NCI-H1930 (cell line): ENCODE measurements at regions not wholly inside any gene's neighbourhood (a gene's known extent, or its start where the extent isn't known, plus 50 kb on each side); places are given as distances from the start of the nearest gene placed in this dataset.
"Not testable (repeated sequence)": the region's sequence is repeated elsewhere in the genome, so short reads cannot be mapped to it uniquely, and the experiment has no call there.

Experiments
- DNase-seq, 2 experiments: peaks; one replicate each; lab custom pipeline; 2025; lab: John Stamatoyannopoulos, UW

DNA sequence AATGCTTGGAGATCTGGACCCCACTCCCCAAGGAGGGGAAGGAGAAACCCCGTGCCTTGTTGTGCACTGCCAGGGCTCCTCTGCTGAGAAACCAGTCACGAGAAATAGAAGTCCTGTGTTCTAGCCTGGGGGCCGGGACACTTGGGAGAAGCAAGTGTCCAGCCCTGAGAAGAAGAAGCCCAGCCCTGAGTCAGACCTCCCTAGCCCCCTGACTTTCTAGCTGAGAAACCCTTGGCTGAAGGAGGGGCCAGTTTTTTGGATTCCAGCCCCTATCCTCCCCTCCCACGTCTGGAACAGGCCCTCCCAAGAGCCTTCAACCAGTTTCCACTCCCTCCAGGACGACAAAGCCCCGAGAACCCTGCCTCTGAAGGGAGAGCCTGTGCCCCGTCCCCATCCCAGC lies 100.5 kb downstream of the NAV1 start:
- DNase-seq: no peak

- no peak for DNase-seq
Observed at GRCh38 chr1:201639826-201640225, 100.9 kb downstream of the NAV1 start.

DNA sequence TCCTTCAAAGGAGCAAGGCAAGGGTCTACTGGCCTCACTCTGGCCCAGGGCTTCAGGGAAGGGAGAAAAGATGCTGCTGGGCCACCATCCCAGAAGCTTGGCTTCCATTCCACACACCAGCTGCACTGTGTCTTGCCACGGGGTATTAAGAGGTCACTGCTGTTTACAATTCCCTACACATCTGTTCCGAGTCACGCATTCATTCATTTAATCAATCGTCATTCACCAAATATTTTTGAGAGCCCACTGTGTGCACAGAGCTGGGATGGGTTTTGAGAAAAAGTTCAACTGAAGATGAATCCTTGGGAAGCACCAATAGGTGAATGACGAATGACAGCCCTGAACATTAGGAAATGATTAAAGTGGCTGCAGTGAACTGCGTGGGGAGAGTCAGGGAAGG lies 101.7 kb downstream of the NAV1 start:
- no peak for DNase-seq

GRCh38 chr1:201641524-201642253 lies 102.8 kb downstream of the NAV1 start:
- DNase-seq: no peak

GRCh38 chr1:201643835-201644104 lies 104.8 kb downstream of the NAV1 start:
- DNase-seq: no peak

GRCh38 chr1:201644197-201644596 lies 105.3 kb downstream of the NAV1 start:
- no peak for DNase-seq

GRCh38 chr1:201645000-201645399 lies 106.1 kb downstream of the NAV1 start:
- not testable (repeated sequence) for DNase-seq

DNA sequence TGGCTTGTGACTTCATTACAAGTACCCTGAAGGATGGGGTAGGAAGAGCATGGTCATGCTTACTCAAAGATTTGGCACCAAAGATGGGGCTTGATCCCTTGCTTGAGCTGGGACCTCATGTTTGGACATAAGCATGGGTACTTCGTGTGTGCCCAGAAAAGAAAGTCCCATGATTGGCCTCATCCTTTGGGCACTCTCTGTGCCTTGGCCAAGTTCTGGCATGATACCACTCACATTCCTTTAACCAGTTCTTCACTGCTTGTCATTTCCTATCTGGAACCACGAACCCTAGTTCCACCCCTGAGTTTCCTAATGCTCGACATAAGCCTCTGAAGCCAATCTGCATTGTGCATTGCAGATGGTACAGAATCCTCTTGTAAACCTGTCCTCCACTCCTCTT lies 107.0 kb downstream of the NAV1 start:
- no peak for DNase-seq

DNA sequence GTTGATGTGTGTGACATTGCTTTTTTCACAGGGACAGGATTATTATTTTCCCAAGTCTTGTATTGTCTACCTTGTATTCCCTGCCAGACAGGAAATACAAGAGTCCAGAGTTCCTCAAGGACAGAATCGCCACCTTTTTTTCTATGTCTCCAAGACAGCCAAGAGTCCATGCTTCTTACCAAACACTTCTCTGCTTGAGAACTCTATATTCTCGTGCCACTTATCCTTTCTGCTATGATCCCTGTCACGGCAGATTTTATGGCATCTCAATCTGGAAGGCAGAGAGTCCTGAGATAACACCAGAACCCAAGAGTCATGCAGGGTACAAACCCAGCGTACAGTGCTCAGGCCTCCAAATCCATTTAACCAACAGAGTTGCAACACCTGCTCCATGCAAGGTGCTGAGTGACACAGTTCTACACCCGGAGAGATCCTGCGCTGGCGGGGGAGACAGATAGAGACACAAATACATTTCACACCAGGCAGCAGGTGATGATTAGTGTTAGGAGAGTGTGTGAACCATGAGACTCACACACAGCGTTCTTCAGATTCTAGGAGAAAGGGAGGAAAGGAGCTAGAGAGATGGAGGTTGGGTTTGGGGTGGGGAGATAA lies 107.6 kb downstream of the NAV1 start:
- DNase-seq: no peak

- DNase-seq: no peak
Observed at GRCh38 chr1:201647094-201647493, 108.2 kb downstream of the NAV1 start.

GRCh38 chr1:201647722-201648065 lies 108.8 kb downstream of the NAV1 start:
- DNase-seq: no peak

GRCh38 chr1:201648066-201648906 lies 109.4 kb downstream of the NAV1 start:
- no peak for DNase-seq

DNA sequence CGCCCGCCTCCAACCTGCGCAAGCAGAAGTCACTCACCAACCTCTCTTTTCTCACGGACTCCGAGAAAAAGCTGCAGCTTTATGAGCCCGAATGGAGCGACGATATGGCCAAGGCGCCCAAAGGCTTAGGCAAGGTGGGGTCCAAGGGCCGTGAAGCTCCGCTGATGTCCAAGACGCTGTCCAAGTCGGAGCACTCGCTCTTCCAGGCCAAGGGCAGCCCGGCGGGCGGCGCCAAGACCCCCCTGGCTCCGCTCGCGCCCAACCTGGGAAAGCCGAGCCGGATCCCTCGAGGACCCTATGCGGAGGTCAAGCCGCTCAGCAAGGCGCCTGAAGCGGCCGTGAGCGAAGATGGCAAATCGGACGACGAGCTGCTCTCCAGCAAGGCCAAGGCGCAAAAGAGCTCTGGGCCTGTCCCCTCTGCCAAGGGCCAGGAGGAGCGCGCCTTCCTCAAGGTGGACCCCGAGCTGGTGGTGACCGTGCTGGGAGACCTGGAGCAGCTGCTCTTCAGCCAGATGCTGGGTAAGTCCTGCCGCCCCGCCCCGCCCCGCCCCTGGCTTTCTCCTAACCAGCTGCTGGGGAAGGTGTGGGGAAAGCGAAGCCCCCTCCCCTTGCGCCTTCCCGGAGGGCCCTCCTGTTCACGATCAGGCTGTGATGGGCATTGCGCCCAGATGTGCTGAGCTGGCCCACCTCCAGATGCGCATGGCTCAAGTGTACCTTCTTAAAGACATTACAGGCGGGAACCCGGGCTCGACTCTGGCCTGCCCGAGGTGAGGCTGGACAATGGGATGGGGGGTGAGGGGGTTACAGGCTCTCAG lies 110.2 kb downstream of the NAV1 start:
- no peak for DNase-seq

GRCh38 chr1:201649761-201650622 lies 111.1 kb downstream of the NAV1 start:
- no peak for DNase-seq

DNA sequence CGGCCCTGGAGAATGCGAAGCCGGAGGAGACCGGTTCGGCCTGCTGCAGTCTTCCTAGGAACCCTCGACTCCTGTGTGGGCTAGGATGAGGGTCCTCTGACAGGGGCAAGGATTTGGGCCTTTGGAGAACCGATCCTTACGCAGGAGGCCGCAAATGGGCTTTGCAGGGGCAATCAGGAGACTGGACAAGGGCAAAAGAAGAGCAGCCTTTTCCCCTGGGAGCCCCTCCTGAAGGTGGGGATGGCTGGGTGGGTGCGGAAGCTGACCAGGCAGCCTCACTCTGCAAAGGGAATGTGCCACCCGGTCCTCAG lies 111.7 kb downstream of the NAV1 start:
- no peak for DNase-seq

GRCh38 chr1:201652181-201652580 lies 113.3 kb downstream of the NAV1 start:
- DNase-seq: no peak

- no peak for DNase-seq
Observed at GRCh38 chr1:201653233-201653632, 114.3 kb downstream of the NAV1 start.

- no peak for DNase-seq
Observed at GRCh38 chr1:201653883-201654282, 115.0 kb downstream of the NAV1 start.

DNA sequence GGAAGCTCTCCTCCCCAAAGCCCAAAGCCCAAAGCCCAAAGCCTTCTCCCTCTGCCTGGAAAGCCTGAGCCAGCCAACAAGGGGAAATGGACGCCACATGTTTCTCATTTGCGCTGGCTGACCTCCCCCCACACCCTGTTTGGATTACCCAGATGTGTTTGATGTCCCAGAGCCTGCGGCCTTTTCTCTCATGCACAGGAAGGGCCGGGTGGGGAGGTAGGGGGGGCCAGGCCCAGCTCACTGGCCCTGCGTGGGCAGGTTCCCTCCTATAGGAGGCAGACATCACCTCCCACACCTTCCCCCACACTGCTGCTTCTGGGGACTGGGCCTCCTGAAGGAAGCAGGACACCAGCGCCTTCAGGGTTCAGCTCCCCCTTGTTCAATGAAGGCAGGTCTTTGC lies 116.3 kb downstream of the NAV1 start:
- no peak for DNase-seq

GRCh38 chr1:201655910-201656309 lies 117.0 kb downstream of the NAV1 start:
- DNase-seq: no peak

GRCh38 chr1:201656311-201657032 lies 117.5 kb downstream of the NAV1 start:
- no peak for DNase-seq
